Tibial artery (tissue), 4 donors: ENCODE measurements at regions not wholly inside any gene's neighbourhood (a gene's known extent, or its start where the extent isn't known, plus 50 kb on each side); places are given as distances from the start of the nearest gene placed in this dataset.

Experiments
- DNase-seq, 2 donors: peaks; one replicate each; pipeline ENCODE4 v3.0.0-alpha.2; 2019
- H3K27ac ChIP-seq, 2 donors: fragments of 200-600 bp; sonication (generic) in 1 of 2; 1 replicate in 1 of 2; 2 replicates in 1 of 2; pipeline ENCODE4 v1.5.1; 2018 to 2019; ENCODE audit warnings: mild to moderate bottlenecking in 1 of 2
- H3K27me3 ChIP-seq, 2 donors: fragments of 200-600 bp; sonication (generic) in 1 of 2; one replicate each; pipeline versions ENCODE4 v1.5.1 to v1.6.0; 2016 to 2019
- H3K36me3 ChIP-seq, 3 donors: fragments of 200-600 bp; sonication (generic) in 2 of 3; one replicate each; pipeline ENCODE4 v1.5.1; 2016 to 2019; ENCODE audit warnings: mild to moderate bottlenecking in 2 of 3
- H3K4me1 ChIP-seq, 4 donors: fragments of 200-600 bp; sonication (generic) in 2 of 4; 1 replicate in 3 of 4; 2 replicates in 1 of 4; pipeline ENCODE4 v1.5.1; 2016 to 2019
- H3K4me3 ChIP-seq, 2 donors: fragments of 200-600 bp; sonication (generic) in 1 of 2; 1 replicate in 1 of 2; 2 replicates in 1 of 2; pipeline ENCODE4 v1.5.1; 2018 to 2019; ENCODE audit warnings: mild to moderate bottlenecking in 2 of 2
- H3K9me3 ChIP-seq, 3 donors: fragments of 200-600 bp; sonication (generic) in 1 of 3; one replicate each; pipeline ENCODE4 v1.5.1; 2016 to 2019
- intact Hi-C: fragments of 100-400 bp; cut with DNase I; formaldehyde crosslinking; loops from one replicate; pipeline ENCODE4 v1.15.0; 2023; ENCODE audit warnings: low total_unique reads
- TF ChIP-seq, protein P1 (sequence below), 2 experiments: fragments of 200-600 bp in 1 of 2; fragments of 450-650 bp in 1 of 2; IDR thresholded peaks; one replicate each; pipeline ENCODE4 v1.5.1; 2017 to 2019; ENCODE audit warnings: antibody characterized with exemption in 2 of 2, mild to moderate bottlenecking in 1 of 2, moderate library complexity in 1 of 2

DNA sequence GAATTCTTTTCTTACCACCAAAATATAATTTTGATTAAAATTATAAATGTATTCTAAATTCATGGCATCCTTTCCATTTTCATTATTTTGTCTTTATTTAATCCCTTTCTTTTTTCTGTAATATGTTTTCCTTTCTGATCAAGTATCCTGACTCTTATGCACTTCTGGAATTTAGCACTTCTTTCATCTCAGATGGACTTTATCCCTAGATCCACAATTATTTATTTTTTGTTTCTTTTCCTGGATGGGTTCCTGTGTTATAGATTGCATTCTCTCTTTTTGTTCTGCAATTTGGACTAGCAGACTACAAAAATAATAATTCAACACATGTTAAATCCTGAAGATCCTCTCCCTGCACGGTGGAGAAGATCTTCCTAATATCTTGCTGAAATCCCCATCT, 76.9 kb upstream of the CDIN1 start:
- H3K27me3 ChIP-seq: no peaks in the 10 kb centered on the region
- H3K27ac ChIP-seq: no peak overlapping the region
- H3K9me3 ChIP-seq: no peaks in the 10 kb centered on the region
- intact Hi-C loops: loop anchor here (10.0 kb wide), 1 partner anchor 372 kb away; no protein-coding TSS in a partner anchor
- H3K4me1 ChIP-seq: peaks cover 0 to 30% (median 5%) of the 10 kb centered on the region in 4 donors
- no peak for DNase-seq
- TF ChIP-seq, protein P1, sequence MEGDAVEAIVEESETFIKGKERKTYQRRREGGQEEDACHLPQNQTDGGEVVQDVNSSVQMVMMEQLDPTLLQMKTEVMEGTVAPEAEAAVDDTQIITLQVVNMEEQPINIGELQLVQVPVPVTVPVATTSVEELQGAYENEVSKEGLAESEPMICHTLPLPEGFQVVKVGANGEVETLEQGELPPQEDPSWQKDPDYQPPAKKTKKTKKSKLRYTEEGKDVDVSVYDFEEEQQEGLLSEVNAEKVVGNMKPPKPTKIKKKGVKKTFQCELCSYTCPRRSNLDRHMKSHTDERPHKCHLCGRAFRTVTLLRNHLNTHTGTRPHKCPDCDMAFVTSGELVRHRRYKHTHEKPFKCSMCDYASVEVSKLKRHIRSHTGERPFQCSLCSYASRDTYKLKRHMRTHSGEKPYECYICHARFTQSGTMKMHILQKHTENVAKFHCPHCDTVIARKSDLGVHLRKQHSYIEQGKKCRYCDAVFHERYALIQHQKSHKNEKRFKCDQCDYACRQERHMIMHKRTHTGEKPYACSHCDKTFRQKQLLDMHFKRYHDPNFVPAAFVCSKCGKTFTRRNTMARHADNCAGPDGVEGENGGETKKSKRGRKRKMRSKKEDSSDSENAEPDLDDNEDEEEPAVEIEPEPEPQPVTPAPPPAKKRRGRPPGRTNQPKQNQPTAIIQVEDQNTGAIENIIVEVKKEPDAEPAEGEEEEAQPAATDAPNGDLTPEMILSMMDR (IDR thresholded peaks at IDR 0.05): no peak
- H3K4me3 ChIP-seq: no peak overlapping the region
- no peaks in the 10 kb centered on the region for H3K36me3 ChIP-seq

DNA sequence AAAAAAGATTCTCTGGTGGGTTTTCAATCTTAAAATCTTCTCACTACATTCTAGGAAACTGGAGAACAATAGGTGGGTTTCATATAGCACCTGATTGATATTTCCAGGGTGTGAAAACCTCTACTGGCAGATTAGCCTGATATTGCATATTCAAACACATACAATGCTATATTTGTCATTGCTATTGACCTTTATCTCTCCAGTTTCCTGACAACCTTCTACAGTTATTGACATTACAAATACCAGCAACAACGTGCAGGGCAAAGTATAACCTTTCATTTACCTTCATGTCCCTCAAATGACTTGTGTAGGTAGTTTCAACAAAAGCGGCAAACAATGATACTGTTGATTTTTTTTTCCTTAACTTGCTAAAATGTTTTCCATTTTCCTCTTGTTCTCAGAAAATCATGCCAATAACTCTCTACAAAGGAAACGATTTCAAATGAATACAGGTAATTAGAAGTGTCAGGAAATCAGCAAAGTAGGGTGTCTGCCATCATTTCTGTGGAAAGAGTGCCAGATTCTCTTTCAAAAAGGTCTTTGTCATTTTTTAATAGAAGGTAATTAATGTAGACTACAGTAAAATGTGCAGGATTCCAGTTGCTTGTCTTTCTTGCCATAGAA, 72.6 kb upstream of the CDIN1 start:
- H3K4me1 ChIP-seq: no peaks in the 10 kb centered on the region
- intact Hi-C loops: loop anchor here (10.0 kb wide), 1 partner anchor 368 kb away; no protein-coding TSS in a partner anchor
- TF ChIP-seq, protein P1 (IDR thresholded peaks at IDR 0.05): no peak
- no peaks in the 10 kb centered on the region for H3K27me3 ChIP-seq
- H3K9me3 ChIP-seq: no peaks in the 10 kb centered on the region
- no peaks in the 10 kb centered on the region for H3K36me3 ChIP-seq
- no peak overlapping the region for H3K27ac ChIP-seq
- no peak for DNase-seq
- H3K4me3 ChIP-seq: no peak overlapping the region

GRCh38 chr15:36507458-36507857, 72.0 kb upstream of the CDIN1 start:
- no peak overlapping the region for H3K4me3 ChIP-seq
- TF ChIP-seq, protein P1 (IDR thresholded peaks at IDR 0.05): no peak
- no peaks in the 10 kb centered on the region for H3K4me1 ChIP-seq
- intact Hi-C loops: loop anchor here (10.0 kb wide), 1 partner anchor 367 kb away; no protein-coding TSS in a partner anchor
- no peaks in the 10 kb centered on the region for H3K27me3 ChIP-seq
- no peaks in the 10 kb centered on the region for H3K9me3 ChIP-seq
- no peak overlapping the region for H3K27ac ChIP-seq
- DNase-seq: no peak
- no peaks in the 10 kb centered on the region for H3K36me3 ChIP-seq

GRCh38 chr15:36511594-36511993, 67.8 kb upstream of the CDIN1 start:
- DNase-seq: no peak
- TF ChIP-seq, protein P1 (IDR thresholded peaks at IDR 0.05): no peak
- Histone ChIP-seq H3K4me3 (no peak overlapping the region), H3K36me3 (no peaks in the 10 kb centered on the region), H3K9me3 (no peaks in the 10 kb centered on the region), H3K27ac (no peak overlapping the region), H3K4me1 (no peaks in the 10 kb centered on the region), H3K27me3 (no peaks in the 10 kb centered on the region)
- intact Hi-C loops: no loop called here

DNA sequence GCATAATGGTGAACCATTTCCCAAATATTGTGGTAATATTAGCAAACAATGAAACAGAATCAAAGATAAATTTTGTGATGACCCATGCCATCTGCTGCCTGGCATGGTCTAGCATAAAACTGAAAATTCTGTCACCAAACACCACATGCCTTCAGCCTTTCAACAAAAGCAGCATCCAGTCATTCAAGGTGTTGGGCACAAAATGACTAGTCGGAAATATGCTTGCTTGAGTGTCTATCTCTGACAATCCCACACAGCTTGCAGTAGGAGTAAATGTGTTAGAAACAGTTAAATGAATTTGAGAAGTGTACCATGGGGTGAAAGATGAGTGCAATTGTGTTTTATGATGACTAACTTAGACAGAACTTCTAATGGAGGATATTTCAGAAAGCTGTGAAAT, 61.7 kb upstream of the CDIN1 start:
- H3K36me3 ChIP-seq: no peaks in the 10 kb centered on the region
- no peak for DNase-seq
- TF ChIP-seq, protein P1 (IDR thresholded peaks at IDR 0.05): no peak
- no peak overlapping the region for H3K4me3 ChIP-seq
- intact Hi-C loops: no loop called here
- H3K9me3 ChIP-seq: no peaks in the 10 kb centered on the region
- no peaks in the 10 kb centered on the region for H3K27me3 ChIP-seq
- no peak overlapping the region for H3K27ac ChIP-seq
- H3K4me1 ChIP-seq: no peaks in the 10 kb centered on the region
